HEK293 (cell line): ENCODE measurements at regions not wholly inside any gene's neighbourhood (a gene's known extent, or its start where the extent isn't known, plus 50 kb on each side); places are given as distances from the start of the nearest gene placed in this dataset.

Experiments
- CTCF ChIP-seq: fragments of 450-650 bp; formaldehyde crosslinking; IDR thresholded peaks from 2 replicates; pipeline ENCODE4 v1.5.1; 2016; ENCODE audit warnings: missing biosample characterization, missing genetic modification characterization
- MYNN ChIP-seq: fragments of 450-650 bp; formaldehyde crosslinking; IDR thresholded peaks from 2 replicates; pipeline ENCODE4 v1.5.1; 2016; ENCODE audit warnings: missing biosample characterization, missing genetic modification characterization, borderline replicate concordance
- MZF1 ChIP-seq: fragments of 450-650 bp; formaldehyde crosslinking; IDR thresholded peaks from 2 replicates; pipeline ENCODE4 v1.5.1; 2017; ENCODE audit warnings: missing biosample characterization, missing genetic modification characterization, borderline replicate concordance
- RBAK ChIP-seq: fragments of 450-650 bp; formaldehyde crosslinking; IDR thresholded peaks from 2 replicates; pipeline ENCODE4 v1.5.1; 2016; ENCODE audit warnings: missing biosample characterization, missing genetic modification characterization
- REST ChIP-seq: fragments of 450-650 bp; formaldehyde crosslinking; IDR thresholded peaks from 2 replicates; pipeline ENCODE4 v1.5.1; 2016; ENCODE audit warnings: missing biosample characterization, missing genetic modification characterization
- TRIM28 ChIP-seq: IDR thresholded peaks from 2 replicates; pipeline ENCODE4 v1.6.1; 2011; ENCODE audit warnings: low read length, control low read depth, borderline replicate concordance
- YY1 ChIP-seq: fragments of 450-650 bp; formaldehyde crosslinking; IDR thresholded peaks from 2 replicates; pipeline ENCODE4 v1.5.1; 2018; ENCODE audit warnings: missing biosample characterization, missing genetic modification characterization
- ZBTB8A ChIP-seq: fragments of 450-650 bp; formaldehyde crosslinking; IDR thresholded peaks from 2 replicates; pipeline ENCODE4 v1.5.1; 2016; ENCODE audit warnings: missing biosample characterization, missing genetic modification characterization
- ZNF335 ChIP-seq: fragments of 450-650 bp; formaldehyde crosslinking; conservative IDR thresholded peaks from 2 replicates; pipeline ENCODE4 v1.5.1; 2016; ENCODE audit warnings: missing biosample characterization, missing genetic modification characterization
- ZNF394 ChIP-seq: fragments of 450-650 bp; formaldehyde crosslinking; IDR thresholded peaks from 2 replicates; pipeline ENCODE4 v1.5.1; 2016; ENCODE audit warnings: missing biosample characterization, missing genetic modification characterization, mild to moderate bottlenecking, moderate library complexity, borderline replicate concordance
- ZNF416 ChIP-seq: fragments of 450-650 bp; formaldehyde crosslinking; IDR thresholded peaks from 2 replicates; pipeline ENCODE4 v1.5.1; 2016; ENCODE audit warnings: missing biosample characterization, missing genetic modification characterization

DNA sequence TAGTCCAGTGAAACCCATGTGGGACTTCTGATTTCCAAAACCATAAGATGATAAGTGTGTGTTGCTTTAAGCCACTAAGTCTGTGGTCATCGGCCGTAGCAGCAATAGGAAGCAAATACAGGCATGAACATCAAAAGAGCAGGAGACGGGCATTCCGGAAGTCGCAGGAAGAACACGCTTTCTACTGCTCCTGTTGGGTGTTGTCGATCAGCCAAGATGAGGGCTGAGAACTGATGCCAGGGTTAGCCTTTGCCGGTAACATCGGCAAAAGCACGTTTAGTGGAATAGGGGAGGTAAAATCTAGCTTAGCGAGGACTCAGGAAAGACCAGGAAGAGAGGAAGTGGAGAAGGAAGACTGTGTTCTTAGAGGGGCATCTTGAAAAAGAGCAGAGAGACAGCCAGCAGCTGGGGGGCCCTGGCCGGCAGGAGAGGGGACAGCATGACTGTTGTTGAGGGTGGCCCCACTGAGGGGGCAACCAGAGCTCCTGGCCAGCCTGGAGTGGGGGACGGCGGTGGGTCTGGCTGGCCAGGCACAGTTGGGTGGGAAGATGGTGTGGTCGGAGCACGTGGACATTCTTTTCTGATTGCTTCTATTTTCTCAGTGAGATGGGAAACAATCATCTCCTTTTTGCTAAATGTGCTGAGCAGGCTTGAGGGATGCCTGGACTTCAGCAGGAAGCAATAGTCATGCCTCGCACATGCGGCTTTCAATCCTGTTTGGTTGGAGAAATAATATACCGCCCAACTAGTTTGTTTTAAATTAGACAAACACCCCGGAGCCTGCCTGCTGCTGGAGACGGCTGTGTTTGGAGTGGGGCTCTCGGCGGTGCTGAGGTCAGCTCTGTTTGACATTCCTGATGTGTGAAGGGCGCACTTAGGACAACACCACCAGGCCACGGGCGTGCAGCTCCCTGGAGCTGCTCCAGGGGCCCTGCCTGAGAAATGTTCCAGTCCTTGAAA lies 109.9 kb downstream of the METRNL start:
- TF ChIP-seq TRIM28 (no peak), CTCF (tag by site-specific recombination) (no peak), MZF1 (tag by site-specific recombination) (no peak), ZBTB8A (tag by site-specific recombination) (no peak), REST (tag by site-specific recombination) (no peak), MYNN (tag by site-specific recombination) (no peak), ZNF335 (no peak), ZNF394 (tag by site-specific recombination) (no peak), RBAK (tag by site-specific recombination) (no peak), YY1 (tag by site-specific recombination) (no peak), ZNF416 (tag by site-specific recombination) (no peak)
